GM06990 (cell line): ENCODE measurements at regions not wholly inside any gene's neighbourhood (a gene's known extent, or its start where the extent isn't known, plus 50 kb on each side); places are given as distances from the start of the nearest gene placed in this dataset.

ENCODE experiments used
- DNase-seq: peaks from one replicate; pipeline ENCODE4 v3.0.0-alpha.2; 2011; ENCODE audit not compliant: insufficient read length; ENCODE audit errors: extremely low read depth
- H3K27me3 ChIP-seq: replicated peaks from 2 replicates; pipeline ENCODE4 v1.6.0; 2011; ENCODE audit warnings: low read length; ENCODE audit not compliant: control insufficient read depth, insufficient read depth
- H3K36me3 ChIP-seq: 2 replicates; pipeline ENCODE4 v1.5.1; 2011; ENCODE audit warnings: low read length; ENCODE audit not compliant: control insufficient read depth, insufficient read depth
- H3K4me3 ChIP-seq: replicated peaks from 2 replicates; pipeline ENCODE4 v1.5.1; 2011; ENCODE audit warnings: low read depth, mild to moderate bottlenecking, control low read depth, low read length
- CTCF ChIP-seq: IDR thresholded peaks from 2 replicates; pipeline ENCODE4 v1.5.1; 2011; ENCODE audit warnings: low read length, control low read depth, mild to moderate bottlenecking, inconsistent platforms; ENCODE audit not compliant: insufficient read depth, poor library complexity, severe bottlenecking

DNA sequence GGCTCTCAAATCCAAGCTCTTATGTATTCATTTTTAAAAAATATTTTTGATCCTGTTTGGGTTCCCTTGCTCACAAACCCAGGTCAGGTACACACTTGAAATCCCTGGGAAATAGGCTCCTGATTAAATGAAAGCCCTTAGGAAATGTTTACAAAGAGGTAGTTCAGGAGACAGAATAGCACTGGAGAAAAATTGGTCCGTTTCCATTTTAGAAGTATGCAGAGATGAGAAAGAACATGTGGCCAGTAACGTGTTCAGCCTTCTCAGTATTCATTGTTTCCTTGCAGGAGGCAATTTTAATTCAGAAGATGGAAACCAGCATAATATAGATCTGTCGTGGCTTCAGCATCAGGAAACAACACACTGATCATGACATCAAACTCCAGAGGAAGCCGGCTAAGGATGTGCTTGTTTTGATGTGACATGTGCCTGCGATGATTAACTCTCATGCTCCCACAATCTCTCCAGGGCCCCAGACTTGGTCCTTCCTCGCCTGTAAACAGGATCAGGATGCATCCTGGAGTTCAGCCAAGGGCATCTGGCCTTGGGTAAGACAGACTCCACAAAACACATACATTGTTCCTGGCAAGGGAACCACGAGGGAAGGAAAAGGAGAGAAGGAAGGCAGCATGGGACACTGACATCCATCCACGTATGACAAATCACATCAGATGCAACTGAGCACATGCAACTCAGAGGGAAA, 350.5 kb upstream of the THBS1 start:
- no peak for DNase-seq
- H3K36me3 ChIP-seq, result no peaks in the 10 kb centered on the region
- H3K27me3 ChIP-seq, result no peaks in the 10 kb centered on the region; the same call in 1 of the 2 replicates
- no peak for TF ChIP-seq CTCF
- no peak overlapping the region for H3K4me3 ChIP-seq

GRCh38 chr15:39230908-39231285, 350.0 kb upstream of the THBS1 start:
- no peak for DNase-seq
- Histone ChIP-seq H3K4me3 (no peak overlapping the region), H3K36me3 (no peaks in the 10 kb centered on the region), H3K27me3 (no peaks in the 10 kb centered on the region; the same call in 1 of the 2 replicates)
- no peak for TF ChIP-seq CTCF

DNA sequence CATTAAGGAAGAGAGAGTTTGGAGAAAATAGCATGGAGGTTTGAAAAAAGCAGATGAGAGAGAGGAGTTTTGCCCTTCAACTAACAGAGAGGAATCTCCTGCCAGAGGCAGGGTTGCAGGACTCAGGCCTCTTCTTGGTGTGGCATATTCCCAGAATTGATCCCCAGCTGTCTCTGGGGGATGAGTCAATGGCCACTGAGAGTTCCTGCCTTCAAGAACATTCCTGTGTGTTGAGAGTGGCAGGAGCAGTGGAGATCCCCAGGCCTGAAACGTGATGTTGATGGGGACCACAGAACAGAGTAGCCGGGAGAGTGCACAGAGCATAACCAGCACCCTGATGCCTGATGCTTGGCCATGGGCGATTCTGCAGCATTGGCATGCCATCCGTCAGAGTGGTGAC, 348.4 kb upstream of the THBS1 start:
- no peak for TF ChIP-seq CTCF
- DNase-seq, result no peak
- no peak overlapping the region for H3K4me3 ChIP-seq
- H3K36me3 ChIP-seq, result no peaks in the 10 kb centered on the region
- H3K27me3 ChIP-seq, result no peaks in the 10 kb centered on the region; the same call in 1 of the 2 replicates

DNA sequence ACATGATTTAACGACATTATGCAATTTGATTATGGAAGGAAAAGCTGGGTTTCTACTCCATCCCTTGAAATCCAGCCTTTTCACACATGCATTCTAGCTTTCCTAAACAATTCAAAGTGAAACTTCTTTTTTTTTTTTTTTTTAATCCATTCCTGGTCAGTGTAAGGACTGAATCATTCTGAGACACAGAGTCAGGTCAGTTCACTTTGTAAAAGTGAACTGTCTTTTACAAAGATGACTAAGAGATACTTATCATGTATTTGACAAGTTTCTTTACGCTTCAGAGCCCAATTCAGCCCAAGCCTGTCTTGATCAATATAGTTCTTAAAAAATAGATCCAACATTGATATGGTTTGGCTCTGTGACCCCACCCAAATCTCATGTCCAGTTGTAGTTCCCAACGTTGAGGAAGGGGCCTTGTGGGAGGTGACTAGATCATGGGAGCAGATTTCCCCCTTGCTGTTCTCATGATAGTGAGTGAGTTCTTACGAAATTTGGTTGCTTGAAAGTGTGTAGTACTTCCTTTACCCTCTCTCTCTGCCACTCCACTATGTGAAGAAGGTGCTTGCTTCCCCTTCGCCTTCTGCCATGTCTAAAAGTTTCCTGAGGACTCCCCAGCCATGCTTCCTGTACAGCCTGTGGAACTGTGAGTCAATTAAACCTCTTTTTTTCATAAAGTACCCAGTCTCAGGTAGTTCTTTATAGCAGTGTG, 345.6 kb upstream of the THBS1 start:
- H3K36me3 ChIP-seq, result no peaks in the 10 kb centered on the region
- no peaks in the 10 kb centered on the region; the same call in 1 of the 2 replicates for H3K27me3 ChIP-seq
- TF ChIP-seq CTCF, result no peak
- no peak overlapping the region for H3K4me3 ChIP-seq
- DNase-seq, result peak; percentile 30

- no peak for DNase-seq
- H3K36me3 ChIP-seq, result no peaks in the 10 kb centered on the region
- H3K4me3 ChIP-seq, result no peak overlapping the region
- no peak for TF ChIP-seq CTCF
- H3K27me3 ChIP-seq, result no peaks in the 10 kb centered on the region
These were observed 344.5 kb upstream of the THBS1 start for GRCh38 chr15:39236375-39236774.
